Renal cortex interstitium (tissue), 11 donors: ENCODE measurements at regions not wholly inside any gene's neighbourhood (a gene's known extent, or its start where the extent isn't known, plus 50 kb on each side); places are given as distances from the start of the nearest gene placed in this dataset.
"Not testable (repeated sequence)": the region's sequence is repeated elsewhere in the genome, so short reads cannot be mapped to it uniquely, and the experiment has no call there.

ENCODE experiments used
- DNase-seq, 11 donors: peaks; one replicate each; pipeline ENCODE4 v3.0.0-alpha.2; 2013; ENCODE audit warnings: low read depth in 9 of 11, low spot score in 4 of 11; ENCODE audit errors: extremely low read depth in 1 of 11

GRCh38 chr14:44736326-44736725 is 225.4 kb downstream of the KLHL28 start:
- no peak for DNase-seq

- no peak for DNase-seq
Observed at GRCh38 chr14:44732144-44732543, 225.1 kb upstream of the FSCB start.

- DNase-seq, result no peak
Observed at GRCh38 chr14:44730860-44731259, 223.8 kb upstream of the FSCB start.

- DNase-seq, result not testable (repeated sequence)
Observed at GRCh38 chr14:44721395-44721794, 214.3 kb upstream of the FSCB start.

GRCh38 chr14:44720707-44721106 is 213.6 kb upstream of the FSCB start:
- no peak for DNase-seq

- peak in 6 of 11 donors; percentile 16 to 37 (median 20) for DNase-seq
Observed at GRCh38 chr14:44712024-44712815, 205.1 kb upstream of the FSCB start.

GRCh38 chr14:44701563-44702263 is 194.6 kb upstream of the FSCB start:
- DNase-seq, result no peak

- DNase-seq, result no peak
Observed at GRCh38 chr14:44700694-44701093, 193.6 kb upstream of the FSCB start.

GRCh38 chr14:44700184-44700583 is 193.1 kb upstream of the FSCB start:
- DNase-seq, result no peak

GRCh38 chr14:44699391-44699790 is 192.3 kb upstream of the FSCB start:
- no peak for DNase-seq

- DNase-seq, result no peak
Observed at GRCh38 chr14:44669496-44669895, 162.4 kb upstream of the FSCB start.

- DNase-seq, result no peak
Observed at GRCh38 chr14:44663136-44663535, 156.1 kb upstream of the FSCB start.

GRCh38 chr14:44662250-44662891 is 155.3 kb upstream of the FSCB start:
- no peak for DNase-seq

GRCh38 chr14:44658389-44658696 is 151.3 kb upstream of the FSCB start:
- no peak for DNase-seq

- peak in 9 of 11 donors; percentile 15 to 55 (median 22) for DNase-seq
Observed at GRCh38 chr14:44657696-44658388, 150.8 kb upstream of the FSCB start.

GRCh38 chr14:44657203-44657602 is 150.1 kb upstream of the FSCB start:
- DNase-seq, result no peak

GRCh38 chr14:44654591-44654990 is 147.5 kb upstream of the FSCB start:
- no peak for DNase-seq

GRCh38 chr14:44653641-44654040 is 146.6 kb upstream of the FSCB start:
- DNase-seq, result no peak

- no peak for DNase-seq
Observed at GRCh38 chr14:44652640-44653039, 145.6 kb upstream of the FSCB start.

- DNase-seq, result no peak
Observed at GRCh38 chr14:44649061-44649460, 142.0 kb upstream of the FSCB start.
